ENCODE measurements at regions not wholly inside any gene's neighbourhood (a gene's known extent, or its start where the extent isn't known, plus 50 kb on each side); places are given as distances from the start of the nearest gene placed in this dataset.

GRCh38 chr20:22411627-22412450, 172.5 kb downstream of the FOXA2 start:
- 32 to 65% (median 37%) methylated on average over 12 of the region's 12 CpGs for WGBS, 3 donors
- peak; percentile 40 to 56 for DNase-seq

GRCh38 chr20:22411286-22411626, 173.1 kb downstream of the FOXA2 start:
- Histone ChIP-seq H3K4me1 (no peaks in the 10 kb centered on the region), H3K9me3 (no peaks in the 10 kb centered on the region), H3K27me3 (ENCODE audit: insufficient read depth in 3 of 3, low read length in 2 of 3) (peaks cover 0 to 8% (median 2%) of the 10 kb centered on the region in 3 donors), H3K36me3 (ENCODE audit: insufficient read depth in 1 of 2, low read depth in 1 of 2) (no peaks in the 10 kb centered on the region), H3K4me3 (no peak overlapping the region), H3K27ac (no peak overlapping the region)
- 67 to 97% (median 81%) methylated on average over 1 of the region's 1 CpG for WGBS, 3 donors
- ATAC-seq (no peak), DNase-seq (no peak)
- intact Hi-C loops (cut with DNase I) = no loop called here
- no peak for TF ChIP-seq CTCF (IDR thresholded peaks at IDR 0.05)

More at GRCh38 chr20:22411627-22412450, 172.5 kb downstream of the FOXA2 start:
- intact Hi-C loops (cut with DNase I) = no loop called here
- ATAC-seq = peak; percentile 32 to 69 (median 58)
- Histone ChIP-seq H3K4me1 (no peaks in the 10 kb centered on the region), H3K27me3 (ENCODE audit: insufficient read depth in 3 of 3, low read length in 2 of 3) (peaks cover 0 to 8% (median 2%) of the 10 kb centered on the region in 3 donors), H3K9me3 (no peaks in the 10 kb centered on the region), H3K27ac (no peak overlapping the region), H3K36me3 (ENCODE audit: insufficient read depth in 1 of 2, low read depth in 1 of 2) (no peaks in the 10 kb centered on the region), H3K4me3 (no peak overlapping the region)
- no peak for TF ChIP-seq CTCF (IDR thresholded peaks at IDR 0.05)

- intact Hi-C loops (cut with DNase I) = no loop called here
- H3K9me3 ChIP-seq = no peaks in the 10 kb centered on the region
- 84 to 95% (median 92%) methylated on average over 4 of the region's 4 CpGs for WGBS, 3 donors
- no peak overlapping the region for H3K4me3 ChIP-seq
- peaks cover 0 to 8% (median 0%) of the 10 kb centered on the region in 3 donors for H3K27me3 ChIP-seq (ENCODE audit: insufficient read depth in 3 of 3, low read length in 2 of 3)
- no peak for TF ChIP-seq CTCF (IDR thresholded peaks at IDR 0.05)
- no peak overlapping the region for H3K27ac ChIP-seq
- no peaks in the 10 kb centered on the region for H3K4me1 ChIP-seq
- no peak for DNase-seq
- no peak for ATAC-seq
- H3K36me3 ChIP-seq (ENCODE audit: insufficient read depth in 1 of 2, low read depth in 1 of 2) = no peaks in the 10 kb centered on the region
Observed at GRCh38 chr20:22410556-22411130, 173.7 kb downstream of the FOXA2 start.

GRCh38 chr20:22408521-22409402, 175.6 kb downstream of the FOXA2 start:
- intact Hi-C loops (cut with DNase I) = loop anchor here in 1 of 2 donors (10.0 kb wide), 1 partner anchor 74 kb away; no protein-coding TSS in a partner anchor
- ATAC-seq = no peak
- no peak for DNase-seq
- Histone ChIP-seq H3K9me3 (no peaks in the 10 kb centered on the region), H3K4me1 (peaks cover 3% of the 10 kb centered on the region), H3K27me3 (ENCODE audit: insufficient read depth in 3 of 3, low read length in 2 of 3) (peaks cover 0 to 8% (median 0%) of the 10 kb centered on the region in 3 donors), H3K4me3 (no peak overlapping the region), H3K36me3 (ENCODE audit: insufficient read depth in 1 of 2, low read depth in 1 of 2) (no peaks in the 10 kb centered on the region), H3K27ac (no peak overlapping the region)
- 91 to 95% (median 92%) methylated on average over 2 of the region's 2 CpGs for WGBS, 3 donors
- no peak for TF ChIP-seq CTCF (IDR thresholded peaks at IDR 0.05)
